GM23338 (cell line): ENCODE measurements at regions not wholly inside any gene's neighbourhood (a gene's known extent, or its start where the extent isn't known, plus 50 kb on each side); places are given as distances from the start of the nearest gene placed in this dataset.

Source experiments
- ATAC-seq: fragments of 200-7000 bp; cut with Tn5 transposase; 3 replicates; pipeline ENCODE4 v1.9.1; 2020
- DNase-seq: peaks from one replicate; pipeline ENCODE4 v3.0.0-alpha.2; 2015; ENCODE audit warnings: low spot score
- H2AFZ ChIP-seq: fragments of 200-600 bp; sonication (generic); 2 replicates; pipeline ENCODE4 v1.8.0; 2016; ENCODE audit warnings: antibody characterized with exemption, mild to moderate bottlenecking, moderate library complexity
- H3F3A ChIP-seq: fragments of 200-600 bp; sonication (generic); replicated peaks from 2 replicates; pipeline ENCODE4 v1.8.0; 2017; ENCODE audit warnings: antibody characterized with exemption, mixed run types, low read depth
- H3K27ac ChIP-seq: fragments of 200-600 bp; sonication (generic); 2 replicates; pipeline ENCODE4 v1.6.1; 2016; ENCODE audit warnings: low read depth
- H3K27me3 ChIP-seq: fragments of 200-600 bp; sonication (generic); 2 replicates; pipeline ENCODE4 v1.8.0; 2016; ENCODE audit warnings: mild to moderate bottlenecking, mixed run types, moderate library complexity; ENCODE audit not compliant: insufficient read depth
- H3K36me3 ChIP-seq: fragments of 200-600 bp; sonication (generic); 2 replicates; pipeline ENCODE4 v1.8.0; 2016; ENCODE audit warnings: mild to moderate bottlenecking; ENCODE audit not compliant: insufficient read depth
- H3K4me1 ChIP-seq: fragments of 200-600 bp; sonication (generic); 2 replicates; pipeline ENCODE4 v1.8.0; 2016; ENCODE audit warnings: mild to moderate bottlenecking, moderate library complexity; ENCODE audit not compliant: insufficient read depth
- H3K4me2 ChIP-seq: fragments of 200-600 bp; sonication (generic); 2 replicates; pipeline ENCODE4 v1.7.1; 2017; ENCODE audit warnings: mixed run types
- H3K4me3 ChIP-seq: fragments of 200-600 bp; sonication (generic); 2 replicates; pipeline ENCODE4 v1.6.1; 2016; ENCODE audit warnings: mixed run types
- H3K79me2 ChIP-seq: fragments of 200-600 bp; sonication (generic); replicated peaks from 2 replicates; pipeline ENCODE4 v1.8.0; 2017; ENCODE audit warnings: mild to moderate bottlenecking; ENCODE audit not compliant: insufficient read depth
- H3K9me2 ChIP-seq: fragments of 200-600 bp; sonication (generic); 2 replicates; pipeline ENCODE4 v1.8.0; 2017; ENCODE audit not compliant: insufficient read depth
- H4K20me1 ChIP-seq: fragments of 200-600 bp; sonication (generic); replicated peaks from 2 replicates; pipeline ENCODE4 v1.8.0; 2017; ENCODE audit warnings: mild to moderate bottlenecking; ENCODE audit not compliant: insufficient read depth
- H3K27ac Mint-ChIP-seq: 2 replicates; pipeline ENCODE4 v1.8.0; 2020; ENCODE audit warnings: inconsistent platforms, mild to moderate bottlenecking, moderate library complexity, mixed read lengths
- H3K27me3 Mint-ChIP-seq: 3 replicates; pipeline ENCODE4 v1.8.0; 2022; ENCODE audit warnings: low read depth, mild to moderate bottlenecking, moderate library complexity, mixed read lengths, inconsistent platforms; ENCODE audit not compliant: insufficient read depth, poor library complexity
- H3K36me3 Mint-ChIP-seq: 3 replicates; pipeline ENCODE4 v1.8.0; 2021; ENCODE audit warnings: low read depth, mild to moderate bottlenecking, inconsistent platforms, moderate library complexity, mixed read lengths
- H3K4me1 Mint-ChIP-seq: 3 replicates; pipeline ENCODE4 v1.8.0; 2020; ENCODE audit warnings: mild to moderate bottlenecking, inconsistent platforms, mixed read lengths
- H3K4me3 Mint-ChIP-seq: 3 replicates; pipeline ENCODE4 v1.8.0; 2021; ENCODE audit warnings: moderate library complexity, mild to moderate bottlenecking, inconsistent platforms, mixed read lengths
- H3K9me3 Mint-ChIP-seq: 3 replicates; pipeline ENCODE4 v1.8.0; 2020; ENCODE audit warnings: moderate library complexity, mild to moderate bottlenecking, inconsistent platforms, mixed read lengths
- CREB1 ChIP-seq: fragments of 250-450 bp; sonication (Bioruptor Pico); IDR thresholded peaks from 2 replicates; pipeline ENCODE4 v1.5.0; 2020; ENCODE audit warnings: low read depth, mild to moderate bottlenecking, moderate library complexity
- CTCF ChIP-seq, 2 experiments: fragments of 200-600 bp in 1 of 2; sonication (generic) in 1 of 2; conservative IDR thresholded peaks; 2 replicates each; pipeline versions ENCODE4 v1.5.1 to v1.6.1; 2016 to 2017; ENCODE audit warnings: antibody characterized with exemption in 2 of 2, low read depth in 2 of 2, mild to moderate bottlenecking in 2 of 2, moderate library complexity in 1 of 2
- EZH2 ChIP-seq: fragments of 200-600 bp; sonication (generic); IDR thresholded peaks from one replicate; pipeline ENCODE4 v1.8.0; 2017; ENCODE audit warnings: antibody characterized with exemption, mild to moderate bottlenecking, low read depth; ENCODE audit not compliant: unreplicated experiment
- EZH2phosphoT487 ChIP-seq: fragments of 200-600 bp; sonication (generic); IDR thresholded peaks from one replicate; pipeline ENCODE4 v1.8.1; 2018; ENCODE audit warnings: antibody characterized with exemption; ENCODE audit not compliant: unreplicated experiment
- JUNB ChIP-seq: IDR thresholded peaks from one replicate; pipeline ENCODE4 v1.6.1; 2016; ENCODE audit warnings: antibody characterized with exemption; ENCODE audit not compliant: unreplicated experiment
- NANOG ChIP-seq: IDR thresholded peaks from 2 replicates; pipeline ENCODE4 v1.6.1; 2016; ENCODE audit warnings: antibody characterized with exemption, borderline replicate concordance
- POLR2AphosphoS5 ChIP-seq: IDR thresholded peaks from 2 replicates; pipeline ENCODE4 v1.6.1; 2016; ENCODE audit warnings: antibody characterized with exemption, low read depth
- REST ChIP-seq: IDR thresholded peaks from one replicate; pipeline ENCODE4 v1.6.1; 2018; ENCODE audit warnings: antibody characterized with exemption; ENCODE audit not compliant: unreplicated experiment
- STAT1 ChIP-seq: IDR thresholded peaks from one replicate; pipeline ENCODE4 v1.6.1; 2016; ENCODE audit warnings: antibody characterized with exemption; ENCODE audit not compliant: unreplicated experiment
- ZNF114 ChIP-seq: fragments of 250-450 bp; sonication (Bioruptor Pico); IDR thresholded peaks from 2 replicates; pipeline ENCODE4 v1.5.0; 2020; ENCODE audit warnings: mild to moderate bottlenecking, moderate library complexity
- ZNF331 ChIP-seq: fragments of 250-450 bp; sonication (Bioruptor Pico); IDR thresholded peaks from 2 replicates; pipeline ENCODE4 v1.5.0; 2020; ENCODE audit warnings: low read depth, mild to moderate bottlenecking, moderate library complexity
- ZNF462 ChIP-seq: fragments of 250-450 bp; sonication (Bioruptor Pico); IDR thresholded peaks from 2 replicates; pipeline ENCODE4 v1.5.0; 2020; ENCODE audit warnings: mild to moderate bottlenecking, moderate library complexity
- TF ChIP-seq, protein P1 (sequence below): IDR thresholded peaks from 2 replicates; pipeline ENCODE4 v1.6.1; 2016; ENCODE audit warnings: antibody characterized with exemption

DNA sequence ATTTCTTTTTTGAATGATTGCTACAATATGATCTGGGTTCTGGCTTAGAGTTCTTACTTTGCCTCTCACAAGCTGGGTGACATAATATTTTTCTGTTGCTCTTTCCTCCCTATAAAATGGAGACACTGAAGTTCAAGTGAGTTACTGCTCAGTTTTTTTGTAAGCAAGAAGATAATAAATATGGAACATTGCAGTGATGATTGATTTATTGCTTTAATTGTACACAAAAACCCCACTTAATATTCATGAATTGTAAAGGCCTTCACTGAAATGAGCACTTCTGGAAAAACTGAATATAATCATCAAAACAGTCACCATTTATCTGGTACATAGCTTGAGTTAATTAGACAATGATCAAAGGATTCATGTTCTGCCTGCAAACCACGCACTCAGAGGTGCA, 71.8 kb upstream of the NAP1L1 start:
- Mint-ChIP-seq H3K27ac (no peak overlapping the region), H3K4me1 (peaks cover 10% of the 10 kb centered on the region; the same call in 2 of the 3 replicates), H3K9me3 (no peaks in the 10 kb centered on the region), H3K36me3 (no peaks in the 10 kb centered on the region), H3K4me3 (no peak overlapping the region), H3K27me3 (no peaks in the 10 kb centered on the region)
- H4K20me1 ChIP-seq: no peaks in the 10 kb centered on the region
- H3K79me2 ChIP-seq: no peaks in the 10 kb centered on the region
- no peak overlapping the region for H3K4me2 ChIP-seq
- H3K36me3 ChIP-seq: no peaks in the 10 kb centered on the region
- TF ChIP-seq EZH2 (no peak), REST (no peak), STAT1 (no peak), ZNF331 (CRISPR knock-in tag) (no peak), EZH2phosphoT487 (no peak), NANOG (no peak), JUNB (no peak), ZNF114 (CRISPR knock-in tag) (no peak), POLR2AphosphoS5 (no peak), ZNF462 (CRISPR knock-in tag) (no peak), CTCF (conservative IDR thresholded peaks at IDR 0.05; ENCODE audit: low read depth in 2 of 2) (no peak), CREB1 (CRISPR knock-in tag) (no peak)
- TF ChIP-seq, protein P1, sequence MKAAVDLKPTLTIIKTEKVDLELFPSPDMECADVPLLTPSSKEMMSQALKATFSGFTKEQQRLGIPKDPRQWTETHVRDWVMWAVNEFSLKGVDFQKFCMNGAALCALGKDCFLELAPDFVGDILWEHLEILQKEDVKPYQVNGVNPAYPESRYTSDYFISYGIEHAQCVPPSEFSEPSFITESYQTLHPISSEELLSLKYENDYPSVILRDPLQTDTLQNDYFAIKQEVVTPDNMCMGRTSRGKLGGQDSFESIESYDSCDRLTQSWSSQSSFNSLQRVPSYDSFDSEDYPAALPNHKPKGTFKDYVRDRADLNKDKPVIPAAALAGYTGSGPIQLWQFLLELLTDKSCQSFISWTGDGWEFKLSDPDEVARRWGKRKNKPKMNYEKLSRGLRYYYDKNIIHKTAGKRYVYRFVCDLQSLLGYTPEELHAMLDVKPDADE: no peak
- no peak for ATAC-seq
- H3K4me3 ChIP-seq: no peak overlapping the region
- DNase-seq: no peak
- H3F3A ChIP-seq: 0 out of 2 replicates have a peak, but pooled peaks cover 2% of the 10 kb centered on the region
- peaks cover 5% of the 10 kb centered on the region; the same call in 1 of the 2 replicates for H3K4me1 ChIP-seq
- no peak overlapping the region for H3K27ac ChIP-seq
- no peaks in the 10 kb centered on the region for H3K9me2 ChIP-seq
- H2AFZ ChIP-seq: no peak overlapping the region
- no peaks in the 10 kb centered on the region for H3K27me3 ChIP-seq
